ENCODE measurements at regions not wholly inside any gene's neighbourhood (a gene's known extent, or its start where the extent isn't known, plus 50 kb on each side); places are given as distances from the start of the nearest gene placed in this dataset.

DNA sequence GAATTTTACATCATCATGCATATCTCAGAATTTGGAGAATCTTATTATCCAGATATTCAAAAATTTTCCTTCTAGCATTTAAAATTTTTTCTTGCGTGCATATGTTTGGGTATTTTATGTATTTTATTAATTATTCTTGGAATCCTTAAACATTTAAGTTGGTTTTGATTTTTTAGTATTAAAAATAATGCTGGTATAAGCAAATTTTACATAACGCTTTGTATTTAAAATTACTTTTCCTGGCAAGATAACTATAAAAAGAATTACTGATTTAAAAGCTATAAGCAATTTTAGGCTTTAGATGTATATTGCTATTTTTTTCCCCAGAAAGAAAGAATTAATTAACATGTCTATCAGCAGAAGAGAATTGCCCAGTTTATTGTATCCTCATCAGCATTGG, 224.6 kb upstream of the STXBP6 start:
- TF ChIP-seq, protein P1, sequence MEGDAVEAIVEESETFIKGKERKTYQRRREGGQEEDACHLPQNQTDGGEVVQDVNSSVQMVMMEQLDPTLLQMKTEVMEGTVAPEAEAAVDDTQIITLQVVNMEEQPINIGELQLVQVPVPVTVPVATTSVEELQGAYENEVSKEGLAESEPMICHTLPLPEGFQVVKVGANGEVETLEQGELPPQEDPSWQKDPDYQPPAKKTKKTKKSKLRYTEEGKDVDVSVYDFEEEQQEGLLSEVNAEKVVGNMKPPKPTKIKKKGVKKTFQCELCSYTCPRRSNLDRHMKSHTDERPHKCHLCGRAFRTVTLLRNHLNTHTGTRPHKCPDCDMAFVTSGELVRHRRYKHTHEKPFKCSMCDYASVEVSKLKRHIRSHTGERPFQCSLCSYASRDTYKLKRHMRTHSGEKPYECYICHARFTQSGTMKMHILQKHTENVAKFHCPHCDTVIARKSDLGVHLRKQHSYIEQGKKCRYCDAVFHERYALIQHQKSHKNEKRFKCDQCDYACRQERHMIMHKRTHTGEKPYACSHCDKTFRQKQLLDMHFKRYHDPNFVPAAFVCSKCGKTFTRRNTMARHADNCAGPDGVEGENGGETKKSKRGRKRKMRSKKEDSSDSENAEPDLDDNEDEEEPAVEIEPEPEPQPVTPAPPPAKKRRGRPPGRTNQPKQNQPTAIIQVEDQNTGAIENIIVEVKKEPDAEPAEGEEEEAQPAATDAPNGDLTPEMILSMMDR (conservative IDR thresholded peaks at IDR 0.05 in 1 of 2, IDR thresholded peaks at IDR 0.05 in 1 of 2; ENCODE audit: extremely low read depth in 1 of 2, insufficient read depth in 1 of 2, low read depth in 1 of 2, low read length in 2 of 2) = no peak
- TF ChIP-seq EZH2 (IDR thresholded peaks at IDR 0.05; ENCODE audit: borderline replicate concordance, low read length) = no peak
